Thyroid gland (tissue), 4 donors: ENCODE measurements at regions not wholly inside any gene's neighbourhood (a gene's known extent, or its start where the extent isn't known, plus 50 kb on each side); places are given as distances from the start of the nearest gene placed in this dataset.

ENCODE experiments used
- POLR2A ChIP-seq, 2 donors: fragments of 450-650 bp; IDR thresholded peaks; one replicate each; pipeline ENCODE4 v1.6.1; 2017; ENCODE audit warnings: antibody characterized with exemption in 2 of 2, mild to moderate bottlenecking in 2 of 2, moderate library complexity in 1 of 2
- TF ChIP-seq, protein P1 (sequence below), 6 experiments: fragments of 200-600 bp in 3 of 6; fragments of 450-650 bp in 3 of 6; sonication (generic) in 3 of 6; IDR thresholded peaks; one replicate each; pipeline ENCODE4 v1.5.1; 2016 to 2019; ENCODE audit warnings: antibody characterized with exemption in 6 of 6, mild to moderate bottlenecking in 2 of 6, inconsistent platforms in 1 of 6, moderate library complexity in 1 of 6

DNA sequence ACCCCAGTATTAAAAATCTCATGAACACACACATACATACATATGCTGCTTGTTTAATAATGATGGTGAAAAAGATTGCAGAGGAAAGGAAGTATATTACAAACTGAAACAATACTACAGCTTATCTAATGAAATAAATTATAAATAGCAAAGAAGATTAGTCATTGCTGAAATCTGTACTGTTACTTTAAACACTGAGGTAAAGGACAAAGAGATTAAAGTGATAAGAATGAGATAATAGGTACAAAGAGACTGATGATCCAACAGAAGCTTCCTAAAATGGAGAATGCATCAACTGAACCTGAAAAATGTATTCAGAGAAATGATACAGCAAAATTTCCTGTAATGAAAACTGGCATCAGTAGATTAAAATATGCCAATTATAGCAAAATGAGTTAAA lies 91.5 kb upstream of the KCND2 start:
- TF ChIP-seq, protein P1, sequence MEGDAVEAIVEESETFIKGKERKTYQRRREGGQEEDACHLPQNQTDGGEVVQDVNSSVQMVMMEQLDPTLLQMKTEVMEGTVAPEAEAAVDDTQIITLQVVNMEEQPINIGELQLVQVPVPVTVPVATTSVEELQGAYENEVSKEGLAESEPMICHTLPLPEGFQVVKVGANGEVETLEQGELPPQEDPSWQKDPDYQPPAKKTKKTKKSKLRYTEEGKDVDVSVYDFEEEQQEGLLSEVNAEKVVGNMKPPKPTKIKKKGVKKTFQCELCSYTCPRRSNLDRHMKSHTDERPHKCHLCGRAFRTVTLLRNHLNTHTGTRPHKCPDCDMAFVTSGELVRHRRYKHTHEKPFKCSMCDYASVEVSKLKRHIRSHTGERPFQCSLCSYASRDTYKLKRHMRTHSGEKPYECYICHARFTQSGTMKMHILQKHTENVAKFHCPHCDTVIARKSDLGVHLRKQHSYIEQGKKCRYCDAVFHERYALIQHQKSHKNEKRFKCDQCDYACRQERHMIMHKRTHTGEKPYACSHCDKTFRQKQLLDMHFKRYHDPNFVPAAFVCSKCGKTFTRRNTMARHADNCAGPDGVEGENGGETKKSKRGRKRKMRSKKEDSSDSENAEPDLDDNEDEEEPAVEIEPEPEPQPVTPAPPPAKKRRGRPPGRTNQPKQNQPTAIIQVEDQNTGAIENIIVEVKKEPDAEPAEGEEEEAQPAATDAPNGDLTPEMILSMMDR (IDR thresholded peaks at IDR 0.05), result no peak
- no peak for TF ChIP-seq POLR2A (IDR thresholded peaks at IDR 0.05)
